ENCODE measurements at regions not wholly inside any gene's neighbourhood (a gene's known extent, or its start where the extent isn't known, plus 50 kb on each side); places are given as distances from the start of the nearest gene placed in this dataset.

DNA sequence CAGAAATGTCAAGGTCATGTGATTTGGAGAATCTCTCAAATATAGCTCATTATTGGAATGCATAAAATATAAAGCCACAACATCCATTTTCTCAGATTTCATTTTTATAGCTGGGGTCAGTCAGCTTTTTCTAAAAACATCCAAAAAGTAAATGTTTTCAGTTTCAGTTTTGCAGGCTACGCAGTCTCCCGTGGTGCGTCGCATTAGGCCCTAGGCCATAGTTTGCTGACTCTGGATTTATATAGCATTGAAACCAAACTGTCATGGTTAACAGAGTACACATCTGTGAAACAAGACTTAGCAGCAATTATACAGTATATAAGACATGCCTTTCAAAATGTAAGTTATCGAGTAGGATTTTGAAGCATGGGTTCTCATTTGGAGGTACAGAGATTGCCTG lies 140.0 kb downstream of the IRS2 start:
- no peak for DNase-seq (ENCODE audit: insufficient read length, low spot score)
- no peak for TF ChIP-seq POLR2A (IDR thresholded peaks at IDR 0.05; ENCODE audit: low read depth, low read length)
- no peak for FAIRE-seq

DNA sequence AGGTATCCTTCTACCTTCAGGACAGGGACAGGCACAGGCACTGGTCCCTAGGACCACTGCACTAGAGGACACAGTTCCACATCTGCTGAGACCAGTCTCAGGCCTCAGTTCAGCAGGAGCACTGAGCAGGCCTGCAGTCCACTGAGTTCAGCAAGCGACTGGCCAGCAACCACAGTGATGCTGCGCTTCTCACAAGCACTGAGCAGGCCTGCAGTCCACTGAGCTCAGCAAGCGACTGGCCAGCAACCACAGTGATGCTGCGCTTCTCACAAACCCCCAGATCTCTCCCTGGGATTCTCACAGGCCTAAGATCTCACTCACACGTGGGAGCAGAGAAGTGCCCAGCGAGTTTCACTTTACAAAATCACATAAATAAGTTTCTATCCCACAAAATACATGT lies 140.6 kb downstream of the IRS2 start:
- no peak for DNase-seq (ENCODE audit: insufficient read length, low spot score)
- no peak for TF ChIP-seq POLR2A (IDR thresholded peaks at IDR 0.05; ENCODE audit: low read depth, low read length)
- no peak for FAIRE-seq

DNA sequence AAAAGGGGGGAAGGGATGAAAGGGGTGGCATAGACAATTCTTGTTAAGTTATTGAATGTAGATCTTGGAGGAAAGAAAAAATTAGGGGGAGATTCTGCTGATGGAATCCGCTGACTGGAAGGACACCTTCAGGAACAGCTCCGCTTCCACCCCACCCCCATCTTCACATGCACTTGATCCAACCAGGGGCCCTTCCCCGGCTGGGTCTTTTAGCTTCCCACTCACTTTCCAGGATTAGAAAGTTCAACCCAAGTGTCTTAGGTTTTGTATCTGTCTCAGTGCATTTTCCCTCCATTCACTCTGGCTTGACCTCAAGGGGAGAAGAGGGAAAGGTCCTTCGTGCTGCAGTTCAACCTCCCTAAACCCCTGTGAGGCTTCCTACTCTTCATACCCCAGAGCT lies 141.4 kb downstream of the IRS2 start:
- DNase-seq (ENCODE audit: insufficient read length, low spot score) (no peak), FAIRE-seq (no peak)
- no peak for TF ChIP-seq POLR2A (IDR thresholded peaks at IDR 0.05; ENCODE audit: low read depth, low read length)

DNA sequence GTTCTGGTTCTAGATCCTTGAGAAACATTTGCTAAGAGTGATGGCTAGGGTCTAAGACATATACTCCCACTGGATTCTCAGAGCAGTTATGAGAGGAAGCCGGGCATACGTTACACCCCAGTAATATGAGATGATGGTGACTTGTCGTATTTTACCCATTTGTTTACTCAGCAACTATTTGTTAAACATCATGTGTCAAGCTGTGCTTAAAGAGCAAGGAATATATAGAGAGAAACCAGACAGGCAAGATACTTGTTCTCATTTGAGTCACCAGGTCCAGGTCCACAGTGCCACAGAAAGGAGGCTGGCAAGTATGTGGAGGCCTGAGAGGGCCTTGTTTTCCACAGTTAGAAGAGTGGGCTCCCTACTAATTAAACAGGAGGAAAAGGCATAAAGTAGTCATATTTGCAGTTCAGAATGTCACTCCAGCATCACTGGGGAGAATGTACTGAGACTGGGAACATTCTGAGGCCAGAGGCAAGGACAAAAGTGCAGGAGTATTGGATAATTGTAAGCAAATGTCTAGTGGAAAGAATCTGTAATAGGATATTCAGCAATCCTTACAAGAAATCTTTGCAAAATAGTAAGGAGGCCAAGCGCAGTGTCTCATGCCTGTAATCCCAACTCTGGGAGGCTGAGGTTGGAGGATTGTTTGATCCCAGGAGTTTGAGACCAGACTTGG lies 142.2 kb downstream of the IRS2 start:
- no peak for FAIRE-seq
- no peak for TF ChIP-seq POLR2A (IDR thresholded peaks at IDR 0.05; ENCODE audit: low read depth, low read length)
- DNase-seq (ENCODE audit: insufficient read length, low spot score) = no peak

DNA sequence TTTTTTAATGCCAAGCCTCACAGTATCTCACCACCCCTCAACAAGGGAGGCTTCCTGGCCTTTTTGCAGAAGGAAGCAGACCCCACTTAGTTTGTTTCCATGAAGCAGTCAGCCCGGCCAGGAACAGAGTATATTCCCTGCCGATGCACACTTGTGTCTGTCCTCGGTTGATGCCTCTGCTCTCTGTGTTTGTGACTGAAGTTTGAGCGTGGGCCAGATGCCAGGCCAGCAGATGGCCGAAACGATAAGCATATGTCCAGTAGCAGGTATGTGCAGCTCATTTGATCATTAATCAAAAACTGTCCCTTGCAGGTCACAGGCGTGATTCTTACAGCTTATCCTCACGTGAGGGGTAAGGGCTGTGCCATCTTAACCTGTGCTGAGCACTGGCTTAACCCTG lies 144.0 kb downstream of the IRS2 start:
- DNase-seq (ENCODE audit: insufficient read length, low spot score) = no peak
- FAIRE-seq = no peak
- TF ChIP-seq POLR2A (IDR thresholded peaks at IDR 0.05; ENCODE audit: low read depth, low read length) = no peak

DNA sequence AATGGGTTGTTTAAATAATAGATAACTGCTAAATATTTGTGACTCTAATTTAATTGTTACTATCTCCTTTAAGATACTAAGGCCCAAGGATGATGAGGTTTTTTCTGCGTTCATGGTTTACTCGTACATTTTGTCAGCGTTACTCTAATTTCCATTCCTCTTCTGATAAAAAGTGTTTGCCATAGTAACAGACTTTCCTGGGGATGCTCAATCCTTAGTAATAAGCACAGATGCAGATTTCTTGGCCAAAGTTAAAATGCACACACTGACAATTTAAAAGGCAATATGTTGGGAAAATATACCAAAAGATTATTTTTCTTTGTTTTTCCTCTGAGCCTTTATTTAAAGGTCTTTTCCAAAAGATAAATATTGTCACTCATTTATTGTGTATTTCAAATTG lies 149.6 kb downstream of the IRS2 start:
- no peak for FAIRE-seq
- no peak for DNase-seq (ENCODE audit: insufficient read length, low spot score)
- no peak for TF ChIP-seq POLR2A (IDR thresholded peaks at IDR 0.05; ENCODE audit: low read depth, low read length)

DNA sequence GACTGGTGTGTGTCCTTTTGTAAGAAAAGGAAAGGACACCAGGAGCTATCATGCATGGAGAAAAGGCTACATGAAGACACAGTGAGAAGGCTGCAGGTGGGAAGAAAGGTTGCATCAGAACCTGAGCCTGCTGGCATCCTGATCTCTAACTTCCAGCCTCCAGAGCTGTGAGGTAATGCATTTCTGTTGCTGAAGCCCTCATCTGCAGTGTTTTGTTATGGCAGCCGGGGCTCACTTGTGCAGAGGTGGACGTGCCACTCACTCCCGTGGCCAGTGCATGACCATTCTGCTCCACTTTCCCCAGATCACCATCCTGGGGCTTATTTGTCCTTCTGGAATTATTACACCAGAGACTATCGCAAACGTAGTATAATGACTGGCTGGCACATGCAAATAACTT lies 155.3 kb downstream of the IRS2 start:
- DNase-seq (ENCODE audit: insufficient read length, low spot score) (no peak), FAIRE-seq (no peak)
- no peak for TF ChIP-seq POLR2A (IDR thresholded peaks at IDR 0.05; ENCODE audit: low read depth, low read length)

DNA sequence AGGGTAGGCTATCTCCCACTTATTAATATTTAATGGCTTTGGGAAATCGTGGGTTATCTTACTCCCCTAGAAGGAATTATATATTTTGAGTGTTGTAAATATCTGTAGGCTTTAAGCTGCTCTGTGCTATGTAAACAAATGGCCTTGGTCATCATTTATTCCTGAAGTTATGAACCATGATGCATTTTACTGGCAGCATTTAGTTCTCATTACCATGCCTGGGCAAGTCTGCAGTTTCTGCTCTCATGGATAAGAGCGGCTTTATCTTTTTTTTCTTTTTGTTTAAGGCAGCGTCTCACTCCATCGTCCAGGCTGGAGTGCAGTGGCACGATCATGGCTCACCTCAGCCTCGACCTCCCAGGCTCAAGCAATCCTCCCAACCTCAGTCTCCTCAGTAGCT lies 156.1 kb downstream of the IRS2 start:
- TF ChIP-seq POLR2A (IDR thresholded peaks at IDR 0.05; ENCODE audit: low read depth, low read length) = no peak
- no peak for DNase-seq (ENCODE audit: insufficient read length, low spot score)
- no peak for FAIRE-seq

DNA sequence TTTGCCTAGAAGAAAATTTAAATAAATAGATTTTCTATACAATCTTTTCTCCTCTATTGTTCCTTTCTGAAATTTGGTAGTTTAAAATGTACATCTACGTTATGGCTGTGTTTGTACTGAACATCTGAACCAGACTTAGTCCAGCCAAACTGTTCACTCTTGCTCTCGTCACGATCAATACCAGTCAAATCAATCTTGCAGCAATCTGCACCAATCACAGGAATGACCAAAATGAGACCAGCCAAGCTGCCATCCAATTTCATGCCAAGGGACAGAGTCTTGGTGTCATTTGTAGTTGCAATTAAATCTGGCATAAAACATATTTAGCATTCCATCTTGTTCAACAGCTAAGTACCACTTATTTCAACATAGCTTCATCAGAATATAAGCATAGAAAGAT lies 156.6 kb downstream of the IRS2 start:
- DNase-seq (ENCODE audit: insufficient read length, low spot score) (no peak), FAIRE-seq (no peak)
- no peak for TF ChIP-seq POLR2A (IDR thresholded peaks at IDR 0.05; ENCODE audit: low read depth, low read length)

DNA sequence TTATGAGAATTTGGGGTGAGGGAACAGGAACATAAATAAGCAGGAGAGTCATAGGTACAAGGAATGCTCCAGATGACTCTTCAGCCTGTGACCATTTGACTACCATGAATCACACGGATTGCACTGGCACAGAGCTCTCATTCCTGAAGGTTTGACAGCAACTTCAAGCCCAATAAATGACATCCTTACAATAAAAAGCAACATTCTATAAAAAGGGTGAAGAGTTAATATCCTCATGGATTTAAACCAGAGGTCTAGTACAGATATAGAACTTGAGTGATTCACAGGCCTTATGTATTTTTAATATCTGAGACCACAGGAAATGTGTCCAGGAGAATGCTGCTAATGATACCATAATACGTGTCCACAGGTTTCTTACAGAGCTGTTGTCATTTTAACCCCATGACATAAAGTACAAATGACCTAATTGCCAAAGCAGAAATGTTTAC lies 158.1 kb downstream of the IRS2 start:
- TF ChIP-seq POLR2A (IDR thresholded peaks at IDR 0.05; ENCODE audit: low read depth, low read length) = no peak
- DNase-seq (ENCODE audit: insufficient read length, low spot score) (peak; percentile 22), FAIRE-seq (peak; percentile 91)

DNA sequence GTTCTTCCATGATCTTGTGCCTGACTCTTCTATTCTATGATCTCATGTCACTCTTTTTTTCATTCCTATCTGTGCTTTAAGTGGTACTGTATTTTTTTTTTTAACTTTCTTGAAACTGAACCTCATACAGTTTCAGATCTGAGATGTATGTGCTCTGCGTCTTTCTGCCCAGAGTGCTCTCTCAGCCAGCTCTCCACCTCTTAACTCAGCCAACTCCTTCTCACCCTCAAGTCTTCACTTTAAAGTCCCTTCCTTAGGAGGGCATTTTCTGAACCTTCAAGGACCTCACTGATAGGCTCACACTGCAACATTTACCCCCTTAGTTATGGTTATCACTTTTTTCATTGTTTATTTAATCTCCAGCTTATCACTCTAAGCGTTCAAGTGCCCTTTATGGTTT lies 158.7 kb downstream of the IRS2 start:
- DNase-seq (ENCODE audit: insufficient read length, low spot score) (no peak), FAIRE-seq (no peak)
- TF ChIP-seq POLR2A (IDR thresholded peaks at IDR 0.05; ENCODE audit: low read depth, low read length) = no peak

DNA sequence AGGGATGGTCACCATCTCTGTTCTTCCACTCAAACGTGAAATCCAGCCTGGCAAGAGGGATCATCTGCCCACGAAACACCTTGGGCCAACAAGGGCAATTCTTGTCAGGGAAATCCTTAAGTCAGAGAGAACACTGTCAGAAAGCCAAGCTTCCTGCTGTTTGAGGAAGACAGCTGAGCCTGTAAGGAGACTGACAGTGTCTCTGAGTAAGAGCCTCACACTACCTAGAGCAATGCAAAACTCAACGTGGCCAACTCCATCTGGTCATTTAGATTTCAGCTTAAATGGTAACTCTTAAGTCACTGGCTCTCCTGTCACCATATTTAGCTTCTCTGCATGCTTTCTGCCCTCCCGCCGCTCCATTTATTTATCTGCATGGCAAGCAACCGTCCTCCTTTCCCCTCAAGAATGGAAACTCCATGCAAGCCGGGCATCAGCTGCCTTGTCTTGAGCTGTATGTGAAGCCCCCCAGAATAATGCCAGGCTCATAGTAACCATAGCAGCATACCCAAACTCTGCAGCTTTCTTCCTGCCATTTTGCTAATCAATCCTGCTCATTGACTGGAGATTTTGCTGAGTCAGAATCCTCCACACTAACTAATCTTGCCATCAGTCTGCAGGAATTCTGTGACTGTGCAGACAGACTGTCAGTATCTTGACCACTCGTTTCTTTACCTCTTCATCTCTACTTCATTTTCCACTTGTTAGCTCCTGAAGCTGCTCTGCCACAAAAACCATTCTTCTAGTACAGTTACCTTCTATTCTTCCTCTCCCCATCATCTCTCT lies 159.8 kb downstream of the IRS2 start:
- DNase-seq (ENCODE audit: insufficient read length, low spot score) = no peak
- no peak for TF ChIP-seq POLR2A (IDR thresholded peaks at IDR 0.05; ENCODE audit: low read depth, low read length)
- FAIRE-seq = peak; percentile 77

DNA sequence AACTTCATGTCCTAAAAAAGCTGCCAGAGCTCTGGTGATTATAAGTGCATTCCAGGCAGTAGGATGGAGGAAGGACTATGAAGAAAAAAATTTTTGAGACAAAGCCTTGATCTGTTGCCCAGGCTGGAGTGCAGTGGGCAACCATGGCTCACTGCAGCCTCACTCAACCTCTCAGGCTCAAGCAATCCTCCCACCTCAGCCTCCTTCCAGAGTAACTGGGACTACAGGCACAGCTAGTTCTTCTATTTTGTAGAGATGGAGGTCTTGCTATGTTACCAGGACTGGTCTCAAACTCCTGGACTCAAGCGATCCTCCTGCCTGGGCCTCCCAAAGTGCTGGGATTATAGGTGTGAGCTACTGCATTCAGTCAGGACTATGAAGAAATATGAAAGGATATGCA lies 161.2 kb downstream of the IRS2 start:
- no peak for TF ChIP-seq POLR2A (IDR thresholded peaks at IDR 0.05; ENCODE audit: low read depth, low read length)
- DNase-seq (ENCODE audit: insufficient read length, low spot score) (no peak), FAIRE-seq (no peak)

DNA sequence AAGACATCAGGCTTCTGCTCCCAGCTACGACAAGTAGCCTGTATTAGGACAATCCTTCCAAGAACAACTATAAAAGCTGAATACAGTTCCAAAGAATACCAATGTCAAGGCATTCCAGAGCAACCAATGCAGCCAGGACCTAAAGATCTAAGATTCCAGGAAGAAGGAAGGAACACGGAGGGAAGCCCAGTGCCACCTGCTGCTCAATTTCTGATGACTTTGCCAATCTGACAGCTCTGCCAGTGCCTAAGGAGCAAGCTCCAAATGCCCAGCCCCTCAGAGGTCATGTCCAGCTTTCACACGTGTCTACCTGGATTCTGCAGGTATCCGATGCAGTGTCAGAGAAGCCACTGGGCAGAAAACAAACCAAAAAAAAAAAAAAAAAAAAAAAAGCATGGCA lies 164.4 kb downstream of the IRS2 start:
- FAIRE-seq = no peak
- no peak for TF ChIP-seq POLR2A (IDR thresholded peaks at IDR 0.05; ENCODE audit: low read depth, low read length)
- no peak for DNase-seq (ENCODE audit: insufficient read length, low spot score)
